PC-9 (cell line): ENCODE measurements at regions not wholly inside any gene's neighbourhood (a gene's known extent, or its start where the extent isn't known, plus 50 kb on each side); places are given as distances from the start of the nearest gene placed in this dataset.

ENCODE experiments used
- BruUV-seq: library from RNA; stranded (reverse); fragments of 400-500 nt; replicated peaks from 2 replicates; lab custom pipeline; 2021; lab: Mats Ljungman, UMichigan
- CTCF ChIA-PET: fragments of 300-600 bp; sonication (Branson Sonifier 250); formaldehyde crosslinking; loops from one replicate; lab custom pipeline; 2022; ENCODE audit warnings: antibody characterized with exemption; lab: Charles Lee
- POLR2A ChIA-PET: fragments of 300-600 bp; sonication (Branson Sonifier 250); formaldehyde crosslinking; loops from one replicate; lab custom pipeline; 2022; ENCODE audit warnings: antibody characterized with exemption; ENCODE audit not compliant: unreplicated experiment; lab: Charles Lee
- DNase-seq, 2 experiments: peaks; one replicate each; pipeline versions ENCODE4 v3.0.0 to v3.0.0-alpha.2; 2015 to 2022; ENCODE audit warnings: mixed read lengths in 1 of 2
- H2AFZ ChIP-seq: fragments of 200-600 bp; sonication (generic); 2 replicates; pipeline ENCODE4 v1.8.1; 2017; ENCODE audit warnings: antibody characterized with exemption
- H3F3A ChIP-seq: fragments of 200-600 bp; sonication (generic); 2 replicates; pipeline ENCODE4 v1.8.1; 2017; ENCODE audit warnings: antibody characterized with exemption, mild to moderate bottlenecking, low read depth; ENCODE audit not compliant: insufficient read depth
- H3K27ac ChIP-seq: fragments of 200-600 bp; sonication (generic); 2 replicates; pipeline ENCODE4 v1.6.1; 2016; ENCODE audit warnings: mixed run types
- H3K27me3 ChIP-seq: fragments of 200-600 bp; sonication (generic); 2 replicates; pipeline ENCODE4 v1.6.1; 2016; ENCODE audit warnings: low read depth, mixed run types; ENCODE audit not compliant: insufficient read depth
- H3K36me3 ChIP-seq: fragments of 200-600 bp; sonication (generic); 2 replicates; pipeline ENCODE4 v1.6.1; 2016; ENCODE audit warnings: low read depth, mixed run types
- H3K4me1 ChIP-seq: fragments of 200-600 bp; sonication (generic); replicated peaks from 2 replicates; pipeline ENCODE4 v1.6.1; 2016; ENCODE audit warnings: mixed run types; ENCODE audit not compliant: insufficient read depth
- H3K4me2 ChIP-seq: fragments of 200-600 bp; sonication (generic); 2 replicates; pipeline ENCODE4 v1.6.1; 2017; ENCODE audit warnings: mixed run types
- H3K4me3 ChIP-seq: fragments of 200-600 bp; sonication (generic); 2 replicates; pipeline ENCODE4 v1.6.1; 2016; ENCODE audit warnings: mixed run types
- H3K79me2 ChIP-seq: fragments of 200-600 bp; sonication (generic); 2 replicates; pipeline ENCODE4 v1.6.1; 2017; ENCODE audit warnings: low read depth, mixed run types
- H3K9me2 ChIP-seq: fragments of 200-600 bp; sonication (generic); 2 replicates; pipeline ENCODE4 v1.8.1; 2017; ENCODE audit warnings: mild to moderate bottlenecking; ENCODE audit not compliant: insufficient read depth
- H3K9me3 ChIP-seq: fragments of 200-600 bp; sonication (generic); 2 replicates; pipeline ENCODE4 v1.8.1; 2016; ENCODE audit warnings: low read depth; ENCODE audit not compliant: insufficient read depth
- H4K20me1 ChIP-seq: fragments of 200-600 bp; sonication (generic); 2 replicates; pipeline ENCODE4 v1.8.1; 2017; ENCODE audit not compliant: insufficient read depth
- CTCF ChIP-seq: fragments of 200-600 bp; sonication (generic); conservative IDR thresholded peaks from 2 replicates; pipeline ENCODE4 v1.6.1; 2017; ENCODE audit warnings: mixed run types, antibody characterized with exemption, mild to moderate bottlenecking, moderate library complexity
- EZH2 ChIP-seq: fragments of 200-600 bp; sonication (generic); IDR thresholded peaks from 2 replicates; pipeline ENCODE4 v1.8.0; 2017; ENCODE audit warnings: antibody characterized with exemption, low read depth
- intact Hi-C: fragments of 100-400 bp; cut with micrococcal nuclease; formaldehyde crosslinking; loops from one replicate; pipeline ENCODE4 v1.10.0; 2022; ENCODE audit not compliant: unreplicated experiment

- POLR2A ChIA-PET: no interaction called here
- H4K20me1 ChIP-seq: no peaks in the 10 kb centered on the region
- H3K4me2 ChIP-seq: no peak overlapping the region
- no peak for DNase-seq
- H3K9me2 ChIP-seq: no peaks in the 10 kb centered on the region
- H3F3A ChIP-seq: no peaks in the 10 kb centered on the region
- no peaks in the 10 kb centered on the region for H3K9me3 ChIP-seq
- CTCF ChIA-PET: no interaction called here
- H2AFZ ChIP-seq: no peak overlapping the region
- H3K79me2 ChIP-seq: no peaks in the 10 kb centered on the region
- intact Hi-C loops: no loop called here
- no peak for TF ChIP-seq CTCF
- no peak for TF ChIP-seq EZH2
- no peaks in the 10 kb centered on the region for H3K27me3 ChIP-seq
- no peaks in the 10 kb centered on the region for H3K36me3 ChIP-seq
- BruUV-seq: no TSS peak
- no peaks in the 10 kb centered on the region for H3K4me1 ChIP-seq
- no peak overlapping the region for H3K4me3 ChIP-seq
- H3K27ac ChIP-seq: no peak overlapping the region
These were observed 163.4 kb upstream of the ITGA1 start for GRCh38 chr5:52624291-52624690.

GRCh38 chr5:52626312-52626711 is 161.4 kb upstream of the ITGA1 start:
- no peak for DNase-seq
- no peaks in the 10 kb centered on the region for H4K20me1 ChIP-seq
- BruUV-seq: no TSS peak
- no peaks in the 10 kb centered on the region for H3K36me3 ChIP-seq
- H3K9me2 ChIP-seq: no peaks in the 10 kb centered on the region
- CTCF ChIA-PET: no interaction called here
- H3F3A ChIP-seq: no peaks in the 10 kb centered on the region
- no peak overlapping the region for H3K4me3 ChIP-seq
- intact Hi-C loops: no loop called here
- no peak overlapping the region for H3K4me2 ChIP-seq
- H3K27ac ChIP-seq: no peak overlapping the region
- POLR2A ChIA-PET: no interaction called here
- H3K79me2 ChIP-seq: no peaks in the 10 kb centered on the region
- TF ChIP-seq EZH2 (no peak), CTCF (no peak)
- no peaks in the 10 kb centered on the region for H3K4me1 ChIP-seq
- H3K27me3 ChIP-seq: no peaks in the 10 kb centered on the region
- no peaks in the 10 kb centered on the region for H3K9me3 ChIP-seq
- H2AFZ ChIP-seq: no peak overlapping the region

GRCh38 chr5:52627740-52628139 is 160.0 kb upstream of the ITGA1 start:
- DNase-seq: no peak
- Histone ChIP-seq H3K27ac (no peak overlapping the region), H3K4me2 (no peak overlapping the region), H3K4me3 (no peak overlapping the region), H3K9me2 (no peaks in the 10 kb centered on the region), H3F3A (no peaks in the 10 kb centered on the region), H3K4me1 (no peaks in the 10 kb centered on the region), H2AFZ (no peak overlapping the region), H4K20me1 (no peaks in the 10 kb centered on the region), H3K27me3 (no peaks in the 10 kb centered on the region), H3K9me3 (no peaks in the 10 kb centered on the region), H3K79me2 (no peaks in the 10 kb centered on the region), H3K36me3 (no peaks in the 10 kb centered on the region)
- CTCF ChIA-PET: no interaction called here
- POLR2A ChIA-PET: no interaction called here
- no TSS peak for BruUV-seq
- TF ChIP-seq CTCF (no peak), EZH2 (no peak)
- intact Hi-C loops: no loop called here
